Right atrium auricular region (tissue), 2 donors: ENCODE measurements at regions not wholly inside any gene's neighbourhood (a gene's known extent, or its start where the extent isn't known, plus 50 kb on each side); places are given as distances from the start of the nearest gene placed in this dataset.

Experiments used
- DNase-seq: peaks from one replicate; pipeline ENCODE4 v3.0.0-alpha.2; 2019; ENCODE audit warnings: low spot score
- H3K27ac ChIP-seq, 2 donors: fragments of 200-600 bp; sonication (generic); 1 replicate in 1 of 2; 2 replicates in 1 of 2; pipeline ENCODE4 v1.5.1; 2016 to 2019
- H3K27me3 ChIP-seq, 2 donors: fragments of 200-600 bp; sonication (generic); one replicate each; pipeline versions ENCODE4 v1.5.1 to v1.6.0; 2017 to 2019
- H3K36me3 ChIP-seq: fragments of 200-600 bp; sonication (generic); one replicate; pipeline ENCODE4 v1.5.1; 2016
- H3K4me1 ChIP-seq, 2 donors: fragments of 200-600 bp; sonication (generic); one replicate each; pipeline versions ENCODE4 v1.5.1 to v1.6.0; 2017 to 2019
- H3K4me3 ChIP-seq, 2 donors: fragments of 200-600 bp; sonication (generic); 1 replicate in 1 of 2; 2 replicates in 1 of 2; pipeline ENCODE4 v1.5.1; 2017 to 2019; ENCODE audit warnings: mild to moderate bottlenecking in 1 of 2, moderate library complexity in 1 of 2
- H3K9me3 ChIP-seq, 2 donors: fragments of 200-600 bp; sonication (generic); one replicate each; pipeline ENCODE4 v1.5.1; 2019
- CTCF ChIP-seq, 2 donors: fragments of 200-600 bp; sonication (generic); IDR thresholded peaks; one replicate each; pipeline ENCODE4 v1.5.1; 2019; ENCODE audit warnings: antibody characterized with exemption in 2 of 2

- H3K27ac ChIP-seq = no peak overlapping the region
- no peaks in the 10 kb centered on the region for H3K4me1 ChIP-seq
- no peaks in the 10 kb centered on the region for H3K9me3 ChIP-seq
- no peak for DNase-seq
- no peaks in the 10 kb centered on the region for H3K27me3 ChIP-seq
- H3K4me3 ChIP-seq = no peak overlapping the region
- no peak for TF ChIP-seq CTCF (IDR thresholded peaks at IDR 0.05)
- no peaks in the 10 kb centered on the region for H3K36me3 ChIP-seq
Observed at GRCh38 chr13:58083064-58083463, 451.5 kb downstream of the PCDH17 start.

- Histone ChIP-seq H3K27ac (no peak overlapping the region), H3K9me3 (no peaks in the 10 kb centered on the region), H3K36me3 (no peaks in the 10 kb centered on the region), H3K27me3 (no peaks in the 10 kb centered on the region), H3K4me1 (no peaks in the 10 kb centered on the region), H3K4me3 (no peak overlapping the region)
- no peak for DNase-seq
- TF ChIP-seq CTCF (IDR thresholded peaks at IDR 0.05) = no peak
Observed at GRCh38 chr13:58085274-58085673, 453.7 kb downstream of the PCDH17 start.

GRCh38 chr13:58085819-58086218 lies 454.3 kb downstream of the PCDH17 start:
- no peak overlapping the region for H3K27ac ChIP-seq
- no peak for DNase-seq
- H3K27me3 ChIP-seq = no peaks in the 10 kb centered on the region
- no peaks in the 10 kb centered on the region for H3K4me1 ChIP-seq
- no peak for TF ChIP-seq CTCF (IDR thresholded peaks at IDR 0.05)
- H3K4me3 ChIP-seq = no peak overlapping the region
- H3K9me3 ChIP-seq = no peaks in the 10 kb centered on the region
- H3K36me3 ChIP-seq = no peaks in the 10 kb centered on the region

GRCh38 chr13:58087566-58087965 lies 456.0 kb downstream of the PCDH17 start:
- no peak for TF ChIP-seq CTCF (IDR thresholded peaks at IDR 0.05)
- Histone ChIP-seq H3K4me3 (no peak overlapping the region), H3K27me3 (no peaks in the 10 kb centered on the region), H3K9me3 (no peaks in the 10 kb centered on the region), H3K27ac (no peak overlapping the region), H3K36me3 (no peaks in the 10 kb centered on the region), H3K4me1 (no peaks in the 10 kb centered on the region)
- DNase-seq = no peak

GRCh38 chr13:58093394-58093793 lies 461.9 kb downstream of the PCDH17 start:
- no peaks in the 10 kb centered on the region for H3K36me3 ChIP-seq
- H3K9me3 ChIP-seq = no peaks in the 10 kb centered on the region
- no peak for TF ChIP-seq CTCF (IDR thresholded peaks at IDR 0.05)
- H3K4me1 ChIP-seq = no peaks in the 10 kb centered on the region
- no peak for DNase-seq
- no peaks in the 10 kb centered on the region for H3K27me3 ChIP-seq
- no peak overlapping the region for H3K4me3 ChIP-seq
- no peak overlapping the region for H3K27ac ChIP-seq

GRCh38 chr13:58097831-58098230 lies 466.3 kb downstream of the PCDH17 start:
- no peak overlapping the region for H3K27ac ChIP-seq
- H3K27me3 ChIP-seq = no peaks in the 10 kb centered on the region
- no peaks in the 10 kb centered on the region for H3K9me3 ChIP-seq
- no peaks in the 10 kb centered on the region for H3K36me3 ChIP-seq
- TF ChIP-seq CTCF (IDR thresholded peaks at IDR 0.05) = no peak
- no peaks in the 10 kb centered on the region for H3K4me1 ChIP-seq
- no peak for DNase-seq
- no peak overlapping the region for H3K4me3 ChIP-seq
